ENCODE measurements at regions not wholly inside any gene's neighbourhood (a gene's known extent, or its start where the extent isn't known, plus 50 kb on each side); places are given as distances from the start of the nearest gene placed in this dataset.

DNA sequence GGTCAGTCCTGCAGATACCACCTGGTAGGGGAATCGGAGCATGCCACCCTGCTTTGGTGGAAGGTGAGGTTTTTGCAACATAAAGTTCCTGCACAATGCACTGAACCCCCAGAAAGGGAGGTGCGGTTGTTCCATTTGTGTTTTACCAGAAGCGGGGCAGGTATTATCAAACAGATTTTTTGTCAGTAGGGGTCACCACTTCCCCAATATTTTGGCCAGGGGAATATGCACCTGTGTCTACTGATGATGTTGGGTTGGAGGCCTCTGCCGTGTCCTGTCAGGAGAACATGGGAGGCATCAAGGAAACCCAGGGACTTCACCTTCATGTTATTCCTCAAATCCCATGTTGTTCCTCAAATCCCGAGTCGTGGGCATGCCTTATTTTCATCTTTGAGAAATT lies 438.7 kb downstream of the NTRK2 start:
- TF ChIP-seq, protein P1, sequence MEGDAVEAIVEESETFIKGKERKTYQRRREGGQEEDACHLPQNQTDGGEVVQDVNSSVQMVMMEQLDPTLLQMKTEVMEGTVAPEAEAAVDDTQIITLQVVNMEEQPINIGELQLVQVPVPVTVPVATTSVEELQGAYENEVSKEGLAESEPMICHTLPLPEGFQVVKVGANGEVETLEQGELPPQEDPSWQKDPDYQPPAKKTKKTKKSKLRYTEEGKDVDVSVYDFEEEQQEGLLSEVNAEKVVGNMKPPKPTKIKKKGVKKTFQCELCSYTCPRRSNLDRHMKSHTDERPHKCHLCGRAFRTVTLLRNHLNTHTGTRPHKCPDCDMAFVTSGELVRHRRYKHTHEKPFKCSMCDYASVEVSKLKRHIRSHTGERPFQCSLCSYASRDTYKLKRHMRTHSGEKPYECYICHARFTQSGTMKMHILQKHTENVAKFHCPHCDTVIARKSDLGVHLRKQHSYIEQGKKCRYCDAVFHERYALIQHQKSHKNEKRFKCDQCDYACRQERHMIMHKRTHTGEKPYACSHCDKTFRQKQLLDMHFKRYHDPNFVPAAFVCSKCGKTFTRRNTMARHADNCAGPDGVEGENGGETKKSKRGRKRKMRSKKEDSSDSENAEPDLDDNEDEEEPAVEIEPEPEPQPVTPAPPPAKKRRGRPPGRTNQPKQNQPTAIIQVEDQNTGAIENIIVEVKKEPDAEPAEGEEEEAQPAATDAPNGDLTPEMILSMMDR (IDR thresholded peaks at IDR 0.05), result no peak
- TF ChIP-seq EP300 (IDR thresholded peaks at IDR 0.05), result no peak
- no peak for TF ChIP-seq POLR2A (IDR thresholded peaks at IDR 0.05)
